GM13976 (cell line): ENCODE measurements at regions not wholly inside any gene's neighbourhood (a gene's known extent, or its start where the extent isn't known, plus 50 kb on each side); places are given as distances from the start of the nearest gene placed in this dataset.

ENCODE experiments used
- DNase-seq: peaks from one replicate; pipeline ENCODE4 v3.0.0; 2012; ENCODE audit warnings: low spot score
- in situ Hi-C: fragments of 300-500 bp; cut with MboI; formaldehyde crosslinking; loops from one replicate; pipeline ENCODE4 v1.12.0; 2022; ENCODE audit warnings: low sequenced_read_pairs, mixed read lengths, inconsistent platforms; ENCODE audit not compliant: unreplicated experiment
- TF ChIP-seq, protein P1 (sequence below): IDR thresholded peaks from 2 replicates; pipeline ENCODE4 v1.5.1; 2012; ENCODE audit warnings: borderline replicate concordance, mild to moderate bottlenecking; ENCODE audit not compliant: insufficient read depth; ENCODE audit errors: extremely low read depth, missing control alignments, control extremely low read depth

DNA sequence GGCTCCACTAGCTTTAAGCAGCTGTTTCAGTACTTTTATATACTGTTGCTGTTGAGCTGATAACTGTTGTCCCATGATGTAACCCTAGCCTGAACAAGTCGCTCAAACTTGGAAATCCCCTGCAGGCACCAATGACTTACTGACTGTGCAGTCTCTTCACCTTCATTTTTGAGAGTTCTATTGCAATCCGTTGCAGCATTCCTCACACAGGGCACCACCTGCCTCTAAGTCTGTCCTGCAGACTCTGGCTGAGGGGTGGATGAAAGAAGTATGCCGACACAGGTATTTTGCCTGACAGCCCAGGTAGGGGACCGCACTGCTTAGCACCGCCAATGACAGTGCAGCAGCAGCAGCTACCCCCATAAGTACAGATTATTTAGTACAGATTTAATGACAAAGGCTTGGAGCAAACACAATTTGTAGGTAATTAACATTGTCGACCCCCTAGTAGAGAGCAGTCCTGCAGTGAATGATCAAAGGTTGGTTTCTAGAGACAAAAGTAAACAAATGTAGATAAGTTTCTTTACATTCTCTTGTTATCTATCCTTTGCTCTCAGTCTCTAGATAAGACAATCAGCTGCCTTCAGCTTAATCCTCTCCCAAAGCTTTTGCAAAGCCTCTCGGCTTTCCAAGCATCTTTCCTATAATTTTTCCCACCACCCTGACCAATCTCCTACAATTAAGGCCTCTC is 205.0 kb downstream of the PABPC4L start:
- in situ Hi-C loops: no loop called here
- TF ChIP-seq, protein P1, sequence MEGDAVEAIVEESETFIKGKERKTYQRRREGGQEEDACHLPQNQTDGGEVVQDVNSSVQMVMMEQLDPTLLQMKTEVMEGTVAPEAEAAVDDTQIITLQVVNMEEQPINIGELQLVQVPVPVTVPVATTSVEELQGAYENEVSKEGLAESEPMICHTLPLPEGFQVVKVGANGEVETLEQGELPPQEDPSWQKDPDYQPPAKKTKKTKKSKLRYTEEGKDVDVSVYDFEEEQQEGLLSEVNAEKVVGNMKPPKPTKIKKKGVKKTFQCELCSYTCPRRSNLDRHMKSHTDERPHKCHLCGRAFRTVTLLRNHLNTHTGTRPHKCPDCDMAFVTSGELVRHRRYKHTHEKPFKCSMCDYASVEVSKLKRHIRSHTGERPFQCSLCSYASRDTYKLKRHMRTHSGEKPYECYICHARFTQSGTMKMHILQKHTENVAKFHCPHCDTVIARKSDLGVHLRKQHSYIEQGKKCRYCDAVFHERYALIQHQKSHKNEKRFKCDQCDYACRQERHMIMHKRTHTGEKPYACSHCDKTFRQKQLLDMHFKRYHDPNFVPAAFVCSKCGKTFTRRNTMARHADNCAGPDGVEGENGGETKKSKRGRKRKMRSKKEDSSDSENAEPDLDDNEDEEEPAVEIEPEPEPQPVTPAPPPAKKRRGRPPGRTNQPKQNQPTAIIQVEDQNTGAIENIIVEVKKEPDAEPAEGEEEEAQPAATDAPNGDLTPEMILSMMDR: no peak
- DNase-seq: no peak

DNA sequence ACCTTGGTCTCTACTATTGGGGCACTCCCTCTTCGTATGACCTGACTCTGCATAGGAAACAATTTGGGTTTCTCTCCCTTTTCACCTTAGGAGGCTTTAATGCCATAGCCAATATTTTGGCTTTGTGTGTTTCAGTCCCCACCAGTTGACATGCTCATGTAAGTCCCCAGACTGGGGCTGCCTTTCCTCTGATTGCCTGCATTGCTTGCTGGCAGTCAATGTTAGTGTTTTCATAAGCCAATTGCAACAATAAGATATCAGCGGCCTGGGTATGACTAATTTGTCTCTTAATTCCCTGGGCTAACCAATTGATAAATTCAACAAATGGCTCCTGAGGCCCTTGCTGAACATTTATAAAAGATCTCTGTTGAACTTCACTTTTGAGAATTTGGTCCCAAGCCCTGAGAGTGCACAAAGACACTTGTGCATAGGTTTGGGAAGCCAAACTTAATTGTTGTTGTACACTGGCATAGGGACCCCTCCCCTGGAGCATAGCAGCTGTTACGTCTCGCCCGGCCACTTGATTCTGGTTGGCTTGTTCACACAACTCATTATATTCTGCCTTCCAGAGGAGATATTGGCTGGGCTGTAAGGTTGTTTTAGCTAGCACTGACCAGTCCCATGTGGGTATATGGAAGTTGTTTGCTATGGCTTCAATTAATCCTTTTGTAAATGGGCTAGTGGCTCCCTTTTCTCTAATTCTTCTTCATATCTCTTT is 206.2 kb downstream of the PABPC4L start:
- in situ Hi-C loops: no loop called here
- DNase-seq: no peak
- TF ChIP-seq, protein P1: no peak

DNA sequence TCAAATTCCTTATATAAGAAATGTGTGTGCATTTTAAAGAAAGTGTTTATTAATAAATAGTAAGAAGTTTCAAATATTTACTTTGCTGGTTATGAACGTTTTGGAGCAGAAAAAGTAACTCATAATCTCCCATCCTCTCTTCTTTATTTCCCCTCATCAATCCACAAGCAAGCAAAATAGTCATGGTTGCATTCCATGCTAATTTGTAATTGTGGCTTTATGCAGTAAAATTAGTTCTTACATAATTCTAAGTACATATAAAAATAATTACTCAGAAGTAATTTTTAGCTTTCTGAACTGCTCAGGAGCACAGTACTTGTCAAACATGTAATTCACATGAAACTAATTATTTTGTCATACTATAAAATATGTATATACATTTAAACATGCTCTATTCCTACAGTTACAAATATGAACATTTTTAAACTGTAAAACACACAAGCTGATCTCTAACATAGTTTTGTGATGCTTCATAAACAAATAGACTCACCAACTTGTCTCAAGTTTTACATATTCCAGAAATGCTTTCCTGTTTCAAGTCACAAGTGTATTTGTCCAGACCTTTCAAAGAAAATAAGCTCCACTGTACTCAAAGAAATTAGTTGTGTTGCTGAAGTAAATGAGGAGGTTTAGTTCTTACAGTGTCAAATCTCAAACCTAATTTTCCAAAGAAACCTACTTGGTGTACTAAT is 218.9 kb downstream of the PABPC4L start:
- no peak for DNase-seq
- TF ChIP-seq, protein P1: no peak
- in situ Hi-C loops: no loop called here

DNA sequence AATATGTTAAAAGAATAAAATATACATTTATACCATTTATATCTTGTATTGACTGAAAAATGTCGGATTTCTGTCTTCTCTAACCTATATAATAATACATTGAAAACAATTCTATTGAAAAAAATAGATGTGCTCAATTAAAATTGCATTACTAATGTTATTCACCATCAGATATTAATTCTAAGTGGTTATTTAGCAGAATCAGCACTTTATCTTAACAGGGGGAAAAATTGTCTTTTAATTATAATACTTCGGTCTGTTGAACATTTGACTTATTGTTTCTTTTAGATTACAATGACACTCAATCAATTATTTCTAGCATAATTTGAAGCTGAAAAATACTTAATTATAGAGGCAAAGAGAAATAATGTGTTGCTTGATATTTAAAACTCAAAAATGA is 220.3 kb downstream of the PABPC4L start:
- TF ChIP-seq, protein P1: no peak
- DNase-seq: no peak
- in situ Hi-C loops: no loop called here

DNA sequence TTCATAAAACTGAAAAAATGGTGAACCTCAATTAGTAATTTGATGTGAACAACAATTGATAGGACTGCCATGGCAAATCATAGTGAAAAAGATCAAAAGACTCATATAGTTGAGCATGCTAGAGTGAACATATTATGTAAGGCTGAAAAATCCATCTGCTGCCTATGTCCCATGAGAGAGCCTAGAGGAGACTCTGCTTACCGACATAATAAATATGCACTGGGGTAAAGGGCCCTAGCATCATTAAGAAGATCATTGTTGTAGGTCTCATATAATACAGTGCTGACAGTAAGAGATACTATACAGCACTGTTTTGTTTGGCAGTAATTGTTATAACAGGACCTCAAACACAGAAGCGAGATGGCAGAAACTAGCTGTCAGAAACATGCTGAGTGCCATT is 229.0 kb downstream of the PABPC4L start:
- in situ Hi-C loops: no loop called here
- TF ChIP-seq, protein P1: no peak
- DNase-seq: no peak

DNA sequence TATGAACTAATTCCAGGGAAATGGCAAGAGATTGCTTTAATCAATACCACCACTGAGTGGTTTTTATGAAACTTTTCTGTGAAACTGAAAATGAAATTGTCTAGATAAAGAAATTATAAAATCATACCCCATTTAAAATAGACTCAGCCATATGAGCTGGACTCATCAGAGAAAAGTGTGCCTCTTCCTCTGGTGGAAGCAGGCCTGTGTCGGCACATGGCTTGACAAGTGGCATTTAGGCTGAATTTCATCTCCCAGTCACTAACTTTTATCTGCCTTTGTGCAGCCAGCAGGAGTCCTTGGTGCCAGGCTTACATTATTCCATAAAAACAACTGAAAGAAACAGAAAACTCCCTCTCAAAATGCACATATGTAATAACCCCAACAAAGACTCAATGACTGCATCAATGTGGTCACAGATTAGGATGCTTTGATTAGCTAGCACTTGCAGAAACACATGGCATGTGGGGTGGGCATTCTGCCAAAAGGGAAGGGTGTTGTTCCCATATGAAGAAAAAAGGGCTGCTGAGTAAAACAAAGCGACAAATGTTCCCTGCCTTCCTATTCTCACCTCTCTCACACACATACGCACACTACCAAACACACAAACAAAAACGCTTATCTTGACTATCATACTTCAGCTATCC is 232.3 kb downstream of the PABPC4L start:
- TF ChIP-seq, protein P1: no peak
- DNase-seq: no peak
- in situ Hi-C loops: no loop called here
